Neural crest cell (in vitro differentiated cells): ENCODE measurements at regions not wholly inside any gene's neighbourhood (a gene's known extent, or its start where the extent isn't known, plus 50 kb on each side); places are given as distances from the start of the nearest gene placed in this dataset.

Experiments used
- DNase-seq: peaks from one replicate; pipeline ENCODE4 v3.0.0; 2021; ENCODE audit warnings: low read depth, mixed read lengths, low spot score
- H3K27ac Mint-ChIP-seq: one replicate; pipeline ENCODE4 v1.8.0; 2021; ENCODE audit warnings: mild to moderate bottlenecking, mixed read lengths; ENCODE audit not compliant: unreplicated experiment
- H3K27me3 Mint-ChIP-seq: 2 replicates; pipeline ENCODE4 v1.8.0; 2021; ENCODE audit warnings: low read depth, mild to moderate bottlenecking, mixed read lengths
- H3K36me3 Mint-ChIP-seq: 2 replicates; pipeline ENCODE4 v1.8.0; 2021; ENCODE audit warnings: low read depth, mild to moderate bottlenecking, mixed read lengths
- H3K4me1 Mint-ChIP-seq: 2 replicates; pipeline ENCODE4 v1.8.0; 2021; ENCODE audit warnings: mixed read lengths
- H3K4me3 Mint-ChIP-seq: one replicate; pipeline ENCODE4 v1.8.0; 2021; ENCODE audit warnings: mild to moderate bottlenecking, mixed read lengths
- H3K9me3 Mint-ChIP-seq: 2 replicates; pipeline ENCODE4 v1.8.0; 2021; ENCODE audit warnings: mixed read lengths
- TF ChIP-seq, protein P1 (sequence below): fragments of 200-600 bp; sonication (generic); conservative IDR thresholded peaks from 2 replicates; pipeline ENCODE4 v1.5.0; 2021; ENCODE audit warnings: antibody characterized with exemption, mild to moderate bottlenecking

DNA sequence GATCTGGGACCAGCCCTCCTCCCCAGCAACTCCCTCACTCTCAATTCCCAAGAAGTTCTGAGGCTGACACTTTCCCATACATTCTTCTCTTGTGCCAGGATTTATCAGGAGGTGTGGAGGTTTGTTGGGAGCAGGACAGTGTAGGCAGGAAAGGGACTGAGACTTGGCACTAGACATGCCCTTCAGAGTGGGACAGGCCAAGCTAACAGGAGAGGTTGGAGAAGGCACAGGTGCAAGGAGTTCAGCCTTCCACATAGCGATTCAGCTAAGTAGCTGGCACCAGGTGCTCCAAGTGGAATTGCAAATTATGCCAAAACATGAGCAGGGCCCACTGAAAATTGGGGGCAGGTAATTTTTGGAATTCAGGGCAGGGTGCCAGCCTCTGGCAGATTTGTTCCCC is 83.0 kb upstream of the DUSP10 start:
- peaks cover 8% of the 10 kb centered on the region for H3K9me3 Mint-ChIP-seq
- H3K36me3 Mint-ChIP-seq: peaks cover 2% of the 10 kb centered on the region
- peaks cover 13% of the 10 kb centered on the region for H3K27me3 Mint-ChIP-seq
- peaks cover 22% of the 10 kb centered on the region for H3K4me1 Mint-ChIP-seq
- TF ChIP-seq, protein P1, sequence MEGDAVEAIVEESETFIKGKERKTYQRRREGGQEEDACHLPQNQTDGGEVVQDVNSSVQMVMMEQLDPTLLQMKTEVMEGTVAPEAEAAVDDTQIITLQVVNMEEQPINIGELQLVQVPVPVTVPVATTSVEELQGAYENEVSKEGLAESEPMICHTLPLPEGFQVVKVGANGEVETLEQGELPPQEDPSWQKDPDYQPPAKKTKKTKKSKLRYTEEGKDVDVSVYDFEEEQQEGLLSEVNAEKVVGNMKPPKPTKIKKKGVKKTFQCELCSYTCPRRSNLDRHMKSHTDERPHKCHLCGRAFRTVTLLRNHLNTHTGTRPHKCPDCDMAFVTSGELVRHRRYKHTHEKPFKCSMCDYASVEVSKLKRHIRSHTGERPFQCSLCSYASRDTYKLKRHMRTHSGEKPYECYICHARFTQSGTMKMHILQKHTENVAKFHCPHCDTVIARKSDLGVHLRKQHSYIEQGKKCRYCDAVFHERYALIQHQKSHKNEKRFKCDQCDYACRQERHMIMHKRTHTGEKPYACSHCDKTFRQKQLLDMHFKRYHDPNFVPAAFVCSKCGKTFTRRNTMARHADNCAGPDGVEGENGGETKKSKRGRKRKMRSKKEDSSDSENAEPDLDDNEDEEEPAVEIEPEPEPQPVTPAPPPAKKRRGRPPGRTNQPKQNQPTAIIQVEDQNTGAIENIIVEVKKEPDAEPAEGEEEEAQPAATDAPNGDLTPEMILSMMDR: no peak
- no peak overlapping the region for H3K27ac Mint-ChIP-seq
- no peak overlapping the region for H3K4me3 Mint-ChIP-seq
- no peak for DNase-seq

DNA sequence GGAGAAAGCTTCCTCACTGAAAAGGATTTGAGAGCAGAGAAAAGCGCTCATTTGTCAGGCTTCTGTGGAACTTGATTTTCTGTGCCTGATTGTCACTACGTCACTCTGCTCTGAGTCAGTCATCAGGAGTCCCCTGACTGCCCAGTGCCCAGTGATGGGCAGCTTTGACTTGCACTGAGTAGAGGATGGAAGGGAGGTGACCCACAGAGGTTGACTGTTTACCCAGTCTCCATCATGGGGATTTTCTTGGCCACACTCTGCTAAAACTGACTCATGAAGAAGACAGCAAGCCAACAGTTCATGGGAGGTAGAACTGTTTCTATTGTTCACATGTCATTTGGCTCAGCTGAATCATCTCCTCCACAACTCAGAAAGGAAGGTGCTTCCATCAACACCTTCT is 82.1 kb upstream of the DUSP10 start:
- H3K4me3 Mint-ChIP-seq: no peak overlapping the region
- no peak for DNase-seq
- peaks cover 2% of the 10 kb centered on the region for H3K36me3 Mint-ChIP-seq
- TF ChIP-seq, protein P1: no peak
- peaks cover 7% of the 10 kb centered on the region for H3K9me3 Mint-ChIP-seq
- H3K27ac Mint-ChIP-seq: no peak overlapping the region
- H3K4me1 Mint-ChIP-seq: peaks cover 22% of the 10 kb centered on the region
- H3K27me3 Mint-ChIP-seq: peaks cover 9% of the 10 kb centered on the region

DNA sequence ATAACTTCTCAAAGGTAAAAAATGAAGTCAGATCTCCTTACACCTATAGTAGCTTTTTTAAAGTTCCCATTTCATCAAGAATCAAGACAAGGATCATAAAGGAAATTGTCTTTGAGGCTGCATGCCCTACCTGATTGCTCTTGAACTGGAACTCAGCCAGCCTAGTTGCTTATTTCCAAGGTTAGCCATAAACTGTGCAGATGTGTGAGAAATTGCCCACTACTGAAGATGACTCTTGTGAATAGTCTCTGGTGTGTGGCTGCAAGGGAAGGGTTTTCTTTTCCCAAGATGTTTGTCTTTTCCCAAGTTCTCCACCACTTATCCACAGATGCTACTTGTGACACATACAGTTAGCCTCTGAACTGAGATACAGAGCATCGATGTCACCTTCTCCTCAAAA is 81.7 kb upstream of the DUSP10 start:
- DNase-seq: no peak
- TF ChIP-seq, protein P1: no peak
- Mint-ChIP-seq H3K27ac (no peak overlapping the region), H3K27me3 (peaks cover 7% of the 10 kb centered on the region), H3K36me3 (peaks cover 2% of the 10 kb centered on the region), H3K4me1 (peaks cover 22% of the 10 kb centered on the region), H3K9me3 (peaks cover 7% of the 10 kb centered on the region), H3K4me3 (no peak overlapping the region)

DNA sequence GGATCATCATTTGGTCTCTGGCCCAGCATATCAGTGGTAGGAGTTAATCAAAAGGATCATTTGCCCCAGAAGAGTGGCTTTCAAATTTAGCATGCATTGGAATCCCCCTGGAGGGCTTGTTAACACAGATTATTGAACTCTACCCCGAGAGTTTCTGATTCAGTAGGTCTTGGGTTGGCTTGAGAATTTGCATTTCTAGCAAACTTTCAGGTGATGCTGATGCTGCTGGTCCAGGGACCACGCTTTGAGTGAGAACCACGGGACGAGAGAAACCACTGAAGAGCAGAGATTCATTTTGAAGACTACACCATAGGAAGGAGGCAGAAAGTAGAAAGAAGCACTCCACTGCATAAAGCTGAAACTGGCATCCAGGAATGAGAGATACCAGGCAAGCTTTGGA is 81.3 kb upstream of the DUSP10 start:
- Mint-ChIP-seq H3K36me3 (peaks cover 2% of the 10 kb centered on the region), H3K27me3 (peaks cover 7% of the 10 kb centered on the region), H3K4me1 (peaks cover 22% of the 10 kb centered on the region), H3K9me3 (peaks cover 7% of the 10 kb centered on the region), H3K4me3 (no peak overlapping the region), H3K27ac (no peak overlapping the region)
- TF ChIP-seq, protein P1: no peak
- DNase-seq: no peak

DNA sequence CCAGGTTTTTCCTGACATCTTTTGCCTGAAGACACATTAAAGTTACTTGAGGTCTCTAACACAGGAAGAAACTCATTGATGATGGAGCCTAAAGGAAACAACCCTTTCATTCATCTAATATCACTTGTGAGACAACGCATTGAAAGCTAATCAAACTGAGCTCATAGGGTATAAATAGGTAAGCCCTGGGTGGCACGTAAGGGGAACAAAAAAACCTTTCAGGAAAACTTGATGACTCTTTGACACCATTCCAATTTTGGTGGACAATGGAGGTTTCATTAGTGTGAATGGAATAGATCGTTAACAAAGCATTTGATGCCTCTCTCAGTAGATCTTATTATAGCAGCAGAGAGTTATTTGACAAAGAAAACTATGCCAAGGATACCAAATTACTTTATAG is 80.7 kb upstream of the DUSP10 start:
- no peak overlapping the region for H3K4me3 Mint-ChIP-seq
- peaks cover 10% of the 10 kb centered on the region for H3K9me3 Mint-ChIP-seq
- peaks cover 2% of the 10 kb centered on the region for H3K36me3 Mint-ChIP-seq
- no peak overlapping the region for H3K27ac Mint-ChIP-seq
- H3K4me1 Mint-ChIP-seq: peaks cover 22% of the 10 kb centered on the region
- peaks cover 7% of the 10 kb centered on the region for H3K27me3 Mint-ChIP-seq
- TF ChIP-seq, protein P1: no peak
- no peak for DNase-seq

DNA sequence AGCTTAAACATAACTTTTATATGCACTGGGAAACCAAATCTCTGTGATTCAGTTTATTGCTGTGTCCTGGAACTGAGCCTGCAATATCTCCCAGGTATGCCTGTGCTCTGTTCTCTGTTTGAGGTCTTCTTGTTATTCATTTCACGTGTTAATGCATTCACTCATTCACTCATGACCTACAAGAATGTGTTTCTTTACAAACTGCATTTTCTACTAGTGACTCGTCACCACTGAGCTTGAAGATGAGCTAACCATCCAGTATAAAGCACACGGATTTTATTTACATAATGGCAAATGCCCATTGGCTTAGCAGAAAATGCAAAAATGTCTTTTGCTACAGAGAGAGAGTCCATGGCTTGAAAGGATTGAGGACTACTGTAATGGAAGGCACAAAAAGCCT is 75.0 kb upstream of the DUSP10 start:
- TF ChIP-seq, protein P1: no peak
- no peaks in the 10 kb centered on the region for H3K36me3 Mint-ChIP-seq
- peaks cover 8% of the 10 kb centered on the region for H3K9me3 Mint-ChIP-seq
- H3K27me3 Mint-ChIP-seq: peaks cover 5% of the 10 kb centered on the region
- H3K4me3 Mint-ChIP-seq: no peak overlapping the region
- H3K27ac Mint-ChIP-seq: no peak overlapping the region
- peaks cover 3% of the 10 kb centered on the region for H3K4me1 Mint-ChIP-seq
- no peak for DNase-seq
